ENCODE measurements at regions not wholly inside any gene's neighbourhood (a gene's known extent, or its start where the extent isn't known, plus 50 kb on each side); places are given as distances from the start of the nearest gene placed in this dataset.

DNA sequence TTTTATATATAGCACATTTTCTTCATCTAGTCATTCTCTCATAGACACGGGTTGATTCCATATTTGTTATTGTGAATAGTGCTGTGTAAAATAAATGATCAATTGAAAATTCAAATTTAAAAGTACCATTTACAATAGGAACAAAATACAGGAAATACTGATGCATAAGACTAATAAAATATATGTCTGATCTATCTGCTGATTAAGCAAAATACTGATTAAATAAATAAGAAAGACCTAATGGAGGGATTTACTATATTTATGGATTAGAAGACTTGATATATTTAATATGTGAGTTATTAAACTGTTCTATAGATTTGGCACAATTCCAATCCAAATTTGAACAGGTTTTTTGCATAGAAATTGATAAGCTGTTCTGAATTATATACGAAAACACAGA lies 1044.8 kb upstream of the ADGRL2 start:
- Histone ChIP-seq H3K27me3 (ENCODE audit: control insufficient read depth in 4 of 4, insufficient read depth in 4 of 4, low read length in 3 of 4) (no peaks in the 10 kb centered on the region), H3K36me3 (ENCODE audit: control insufficient read depth in 4 of 4, insufficient read depth in 3 of 4, low read depth in 1 of 4, low read length in 3 of 4) (no peaks in the 10 kb centered on the region), H3K9me3 (ENCODE audit: control insufficient read depth in 4 of 4, low read length in 3 of 4) (no peaks in the 10 kb centered on the region), H3K27ac (ENCODE audit: low read depth in 1 of 2, low read length in 2 of 2) (no peak overlapping the region), H3K4me3 (ENCODE audit: low read depth in 1 of 3, low read length in 3 of 3) (no peak overlapping the region), H3K9ac (ENCODE audit: low read depth in 1 of 2, low read length in 2 of 2) (no peak overlapping the region), H3K4me1 (ENCODE audit: control insufficient read depth in 4 of 4, insufficient read depth in 4 of 4, low read length in 3 of 4) (no peaks in the 10 kb centered on the region)
- WGBS = 86% methylated on average over 2 of the region's 2 CpGs
- no peak for TF ChIP-seq RXRA (IDR thresholded peaks at IDR 0.05)
- no peak for TF ChIP-seq REST (IDR thresholded peaks at IDR 0.05)
- TF ChIP-seq, protein P1, sequence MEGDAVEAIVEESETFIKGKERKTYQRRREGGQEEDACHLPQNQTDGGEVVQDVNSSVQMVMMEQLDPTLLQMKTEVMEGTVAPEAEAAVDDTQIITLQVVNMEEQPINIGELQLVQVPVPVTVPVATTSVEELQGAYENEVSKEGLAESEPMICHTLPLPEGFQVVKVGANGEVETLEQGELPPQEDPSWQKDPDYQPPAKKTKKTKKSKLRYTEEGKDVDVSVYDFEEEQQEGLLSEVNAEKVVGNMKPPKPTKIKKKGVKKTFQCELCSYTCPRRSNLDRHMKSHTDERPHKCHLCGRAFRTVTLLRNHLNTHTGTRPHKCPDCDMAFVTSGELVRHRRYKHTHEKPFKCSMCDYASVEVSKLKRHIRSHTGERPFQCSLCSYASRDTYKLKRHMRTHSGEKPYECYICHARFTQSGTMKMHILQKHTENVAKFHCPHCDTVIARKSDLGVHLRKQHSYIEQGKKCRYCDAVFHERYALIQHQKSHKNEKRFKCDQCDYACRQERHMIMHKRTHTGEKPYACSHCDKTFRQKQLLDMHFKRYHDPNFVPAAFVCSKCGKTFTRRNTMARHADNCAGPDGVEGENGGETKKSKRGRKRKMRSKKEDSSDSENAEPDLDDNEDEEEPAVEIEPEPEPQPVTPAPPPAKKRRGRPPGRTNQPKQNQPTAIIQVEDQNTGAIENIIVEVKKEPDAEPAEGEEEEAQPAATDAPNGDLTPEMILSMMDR (IDR thresholded peaks at IDR 0.05; ENCODE audit: low read depth, low read length, missing input control) = no peak
- TF ChIP-seq, protein P2, sequence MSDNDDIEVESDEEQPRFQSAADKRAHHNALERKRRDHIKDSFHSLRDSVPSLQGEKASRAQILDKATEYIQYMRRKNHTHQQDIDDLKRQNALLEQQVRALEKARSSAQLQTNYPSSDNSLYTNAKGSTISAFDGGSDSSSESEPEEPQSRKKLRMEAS (IDR thresholded peaks at IDR 0.05) = no peak
- no peak for TF ChIP-seq YY1 (IDR thresholded peaks at IDR 0.05)
- no peak for TF ChIP-seq JUND (IDR thresholded peaks at IDR 0.05)
- TF ChIP-seq, protein P3, sequence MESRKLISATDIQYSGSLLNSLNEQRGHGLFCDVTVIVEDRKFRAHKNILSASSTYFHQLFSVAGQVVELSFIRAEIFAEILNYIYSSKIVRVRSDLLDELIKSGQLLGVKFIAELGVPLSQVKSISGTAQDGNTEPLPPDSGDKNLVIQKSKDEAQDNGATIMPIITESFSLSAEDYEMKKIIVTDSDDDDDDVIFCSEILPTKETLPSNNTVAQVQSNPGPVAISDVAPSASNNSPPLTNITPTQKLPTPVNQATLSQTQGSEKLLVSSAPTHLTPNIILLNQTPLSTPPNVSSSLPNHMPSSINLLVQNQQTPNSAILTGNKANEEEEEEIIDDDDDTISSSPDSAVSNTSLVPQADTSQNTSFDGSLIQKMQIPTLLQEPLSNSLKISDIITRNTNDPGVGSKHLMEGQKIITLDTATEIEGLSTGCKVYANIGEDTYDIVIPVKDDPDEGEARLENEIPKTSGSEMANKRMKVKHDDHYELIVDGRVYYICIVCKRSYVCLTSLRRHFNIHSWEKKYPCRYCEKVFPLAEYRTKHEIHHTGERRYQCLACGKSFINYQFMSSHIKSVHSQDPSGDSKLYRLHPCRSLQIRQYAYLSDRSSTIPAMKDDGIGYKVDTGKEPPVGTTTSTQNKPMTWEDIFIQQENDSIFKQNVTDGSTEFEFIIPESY (IDR thresholded peaks at IDR 0.05) = no peak
- TF ChIP-seq RAD21 (IDR thresholded peaks at IDR 0.05) = no peak
- TF ChIP-seq HNF4A (conservative IDR thresholded peaks at IDR 0.05) = no peak
- no peak for TF ChIP-seq HNF4G (IDR thresholded peaks at IDR 0.05)
- no peak for TF ChIP-seq GABPA (IDR thresholded peaks at IDR 0.05 in 1 of 2, conservative IDR thresholded peaks at IDR 0.05 in 1 of 2)
- TF ChIP-seq, protein P4, sequence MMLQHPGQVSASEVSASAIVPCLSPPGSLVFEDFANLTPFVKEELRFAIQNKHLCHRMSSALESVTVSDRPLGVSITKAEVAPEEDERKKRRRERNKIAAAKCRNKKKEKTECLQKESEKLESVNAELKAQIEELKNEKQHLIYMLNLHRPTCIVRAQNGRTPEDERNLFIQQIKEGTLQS (IDR thresholded peaks at IDR 0.05) = no peak
- TF ChIP-seq SP1 (IDR thresholded peaks at IDR 0.05) = no peak
- no peak for TF ChIP-seq FOXA1 (IDR thresholded peaks at IDR 0.05)
- DNase-seq (ENCODE audit: low spot score) = no peak

GRCh38 chr1:80751204-80751603 lies 1049.5 kb upstream of the ADGRL2 start:
- Histone ChIP-seq H3K9ac (ENCODE audit: low read depth in 1 of 2, low read length in 2 of 2) (no peak overlapping the region), H3K27ac (ENCODE audit: low read depth in 1 of 2, low read length in 2 of 2) (no peak overlapping the region)
- WGBS = 91% methylated on average over 2 of the region's 2 CpGs
- TF ChIP-seq RXRA (IDR thresholded peaks at IDR 0.05) = no peak
- TF ChIP-seq REST (IDR thresholded peaks at IDR 0.05) = no peak
- TF ChIP-seq GABPA (IDR thresholded peaks at IDR 0.05 in 1 of 2, conservative IDR thresholded peaks at IDR 0.05 in 1 of 2) = no peak
- TF ChIP-seq TAF1 (conservative IDR thresholded peaks at IDR 0.05) = no peak
- no peak for TF ChIP-seq YY1 (IDR thresholded peaks at IDR 0.05)
- TF ChIP-seq, protein P1 (IDR thresholded peaks at IDR 0.05; ENCODE audit: low read depth, low read length, missing input control) = no peak
- TF ChIP-seq, protein P4 (IDR thresholded peaks at IDR 0.05) = no peak
- no peak for TF ChIP-seq JUND (IDR thresholded peaks at IDR 0.05)
- TF ChIP-seq EGR1 (IDR thresholded peaks at IDR 0.05; ENCODE audit: low read depth in 2 of 2) = no peak

More at GRCh38 chr1:80751204-80751603, 1049.5 kb upstream of the ADGRL2 start:
- Histone ChIP-seq H3K4me1 (ENCODE audit: control insufficient read depth in 4 of 4, insufficient read depth in 4 of 4, low read length in 3 of 4) (no peaks in the 10 kb centered on the region), H3K9me3 (ENCODE audit: control insufficient read depth in 4 of 4, low read length in 3 of 4) (no peaks in the 10 kb centered on the region), H3K36me3 (ENCODE audit: control insufficient read depth in 4 of 4, insufficient read depth in 3 of 4, low read depth in 1 of 4, low read length in 3 of 4) (no peaks in the 10 kb centered on the region), H3K4me3 (ENCODE audit: low read depth in 1 of 3, low read length in 3 of 3) (no peak overlapping the region), H3K27me3 (ENCODE audit: control insufficient read depth in 4 of 4, insufficient read depth in 4 of 4, low read length in 3 of 4) (no peaks in the 10 kb centered on the region)
- no peak for DNase-seq (ENCODE audit: low spot score)

All from liver (tissue), 8 donors.